Stromal cell of bone marrow (primary cell): ENCODE measurements at regions not wholly inside any gene's neighbourhood (a gene's known extent, or its start where the extent isn't known, plus 50 kb on each side); places are given as distances from the start of the nearest gene placed in this dataset.
"Not testable (repeated sequence)": the region's sequence is repeated elsewhere in the genome, so short reads cannot be mapped to it uniquely, and the experiment has no call there.

Experiments
- DNase-seq: peaks from one replicate; pipeline ENCODE4 v3.0.0-alpha.2; 2012; ENCODE audit warnings: low read depth

DNA sequence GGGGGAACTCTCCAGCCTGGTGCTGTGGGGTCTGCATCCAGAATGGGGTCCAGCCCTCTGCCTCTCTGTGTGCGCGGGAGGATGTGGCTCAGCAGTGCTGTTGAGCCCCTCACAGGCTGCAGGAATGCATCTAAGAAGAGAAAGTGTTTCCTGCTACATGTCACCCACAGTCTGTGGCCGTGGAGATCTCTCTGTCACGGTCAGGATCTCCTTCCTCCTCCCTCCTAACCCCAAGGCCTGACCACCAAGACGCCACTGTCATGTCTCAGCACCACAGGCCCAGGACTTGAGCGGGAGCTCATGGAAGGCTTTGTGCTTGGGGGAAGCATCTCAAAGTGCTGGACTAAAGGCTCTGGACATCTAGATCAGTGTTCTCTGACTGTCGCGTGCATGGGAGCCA is 90.1 kb downstream of the SREK1 start:
- DNase-seq, result no peak

DNA sequence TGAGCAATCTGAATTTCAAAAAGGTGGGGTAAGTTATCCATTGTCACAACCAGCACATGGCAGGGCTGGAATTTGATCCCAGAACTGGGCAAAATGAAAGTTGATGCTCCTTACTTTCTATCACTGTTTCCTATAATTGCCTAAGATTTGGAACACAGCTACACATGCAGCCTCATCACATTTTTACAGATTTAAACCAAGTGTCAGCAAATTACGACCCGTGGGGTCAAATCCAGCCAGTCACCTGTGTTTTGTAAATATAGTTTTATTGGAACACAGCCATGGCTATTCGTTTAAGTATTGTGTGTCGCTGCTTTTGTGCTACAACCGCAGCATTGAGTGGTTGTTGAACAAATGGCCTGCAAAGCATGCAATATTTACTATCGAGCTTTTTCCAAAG is 94.3 kb downstream of the SREK1 start:
- no peak for DNase-seq

DNA sequence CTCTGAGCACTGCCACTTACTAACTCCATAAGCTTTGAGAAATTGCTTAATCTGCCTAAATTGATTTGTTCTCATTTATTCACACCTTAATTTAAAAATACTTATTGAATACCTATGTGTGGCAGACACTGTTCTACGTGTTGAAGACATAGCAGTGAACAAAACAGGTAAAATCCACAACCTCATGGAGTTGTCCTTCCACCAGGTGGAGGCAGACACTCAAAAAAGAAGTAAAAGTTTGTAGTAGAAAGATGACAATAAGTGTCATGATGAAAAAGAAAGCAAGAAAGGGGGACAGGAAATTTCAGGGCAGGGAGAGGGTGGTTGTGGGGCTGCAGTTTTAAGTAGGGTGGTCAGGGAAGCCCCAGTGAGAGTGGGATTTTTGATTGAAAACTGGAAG is 94.9 kb downstream of the SREK1 start:
- DNase-seq, result no peak

DNA sequence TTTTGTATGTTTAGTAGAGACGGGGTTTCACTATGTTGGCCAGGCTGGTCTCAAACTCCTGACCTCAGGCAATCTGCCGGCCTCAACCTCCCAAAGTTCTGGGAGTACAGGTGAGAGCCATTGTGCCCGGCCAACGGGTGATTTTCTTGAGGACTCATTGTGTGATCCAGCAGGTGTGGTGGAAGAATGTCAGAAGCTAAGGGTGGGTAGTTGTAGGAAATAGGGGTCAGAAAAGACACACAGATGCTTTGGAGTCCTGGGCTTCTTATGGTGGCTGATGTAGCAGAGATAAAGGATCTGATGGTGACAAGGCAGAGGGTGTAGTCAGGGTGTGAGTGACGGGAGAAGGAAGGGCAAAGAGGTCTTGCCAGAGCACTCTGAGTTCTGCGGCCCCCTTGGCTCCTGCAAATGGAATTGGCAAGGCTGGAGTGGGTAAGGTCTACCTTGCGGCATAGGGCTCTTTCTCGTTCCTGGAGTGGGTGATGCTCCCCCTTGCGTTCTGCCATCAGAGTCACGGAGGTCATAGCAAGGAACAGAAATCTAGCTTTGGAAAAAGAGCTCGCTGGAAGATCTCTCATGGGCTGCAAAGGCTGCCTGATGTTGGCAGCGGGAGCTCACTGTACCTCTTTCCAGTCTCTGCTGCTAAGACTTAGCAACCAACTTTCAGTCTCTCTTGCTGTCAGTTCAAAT is 97.2 kb downstream of the SREK1 start:
- DNase-seq, result no peak

DNA sequence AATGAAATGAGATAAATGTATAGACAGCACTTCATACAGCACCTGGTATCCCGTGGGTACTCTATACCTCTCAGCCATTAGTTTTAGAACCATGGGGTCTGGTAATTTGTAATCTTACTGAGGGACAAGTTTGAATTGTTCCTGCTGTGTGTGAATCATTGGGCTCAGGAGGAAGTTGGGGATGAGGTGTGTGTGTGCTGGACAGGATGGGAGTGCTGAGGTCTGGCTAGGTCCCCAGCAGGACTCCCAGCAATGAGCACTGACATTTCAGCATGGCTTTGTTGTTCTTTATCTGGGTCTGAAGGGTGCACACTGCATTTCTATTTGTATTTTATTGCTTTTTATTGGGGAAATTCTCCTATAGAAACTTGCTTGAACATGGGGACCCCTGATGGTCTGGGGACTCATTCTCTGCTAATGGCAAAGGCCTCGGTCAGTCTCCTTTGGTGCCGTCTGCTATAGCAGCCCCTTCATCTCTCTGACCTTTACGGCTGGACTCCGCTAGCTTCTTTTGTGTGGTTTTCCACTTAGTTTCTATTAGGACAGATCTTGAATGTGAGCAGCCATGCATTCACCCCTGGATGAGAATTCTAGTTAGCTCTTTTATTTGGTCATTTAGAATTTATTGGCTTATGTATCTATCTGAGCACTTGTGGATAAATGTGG is 98.1 kb downstream of the SREK1 start:
- DNase-seq, result no peak

DNA sequence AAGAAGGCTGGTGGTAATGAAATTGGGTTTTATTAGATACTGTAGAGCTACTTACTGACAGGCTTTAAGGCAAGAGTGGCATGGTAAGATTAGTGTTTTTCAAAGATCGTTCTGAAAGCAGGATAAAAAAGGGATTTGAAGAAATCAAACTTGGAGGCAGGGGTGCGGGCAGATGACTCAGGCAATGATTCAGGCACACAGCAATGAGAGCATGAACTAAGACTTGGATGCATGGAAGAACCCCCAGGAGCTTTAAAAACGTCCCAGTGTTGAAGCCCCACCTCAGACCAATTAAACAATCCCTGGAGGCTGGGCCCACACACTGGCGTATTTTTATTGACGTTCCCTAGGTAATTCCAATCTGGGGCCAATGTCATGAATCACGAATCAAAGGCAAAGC is 102.5 kb downstream of the SREK1 start:
- DNase-seq, result peak; percentile 28

DNA sequence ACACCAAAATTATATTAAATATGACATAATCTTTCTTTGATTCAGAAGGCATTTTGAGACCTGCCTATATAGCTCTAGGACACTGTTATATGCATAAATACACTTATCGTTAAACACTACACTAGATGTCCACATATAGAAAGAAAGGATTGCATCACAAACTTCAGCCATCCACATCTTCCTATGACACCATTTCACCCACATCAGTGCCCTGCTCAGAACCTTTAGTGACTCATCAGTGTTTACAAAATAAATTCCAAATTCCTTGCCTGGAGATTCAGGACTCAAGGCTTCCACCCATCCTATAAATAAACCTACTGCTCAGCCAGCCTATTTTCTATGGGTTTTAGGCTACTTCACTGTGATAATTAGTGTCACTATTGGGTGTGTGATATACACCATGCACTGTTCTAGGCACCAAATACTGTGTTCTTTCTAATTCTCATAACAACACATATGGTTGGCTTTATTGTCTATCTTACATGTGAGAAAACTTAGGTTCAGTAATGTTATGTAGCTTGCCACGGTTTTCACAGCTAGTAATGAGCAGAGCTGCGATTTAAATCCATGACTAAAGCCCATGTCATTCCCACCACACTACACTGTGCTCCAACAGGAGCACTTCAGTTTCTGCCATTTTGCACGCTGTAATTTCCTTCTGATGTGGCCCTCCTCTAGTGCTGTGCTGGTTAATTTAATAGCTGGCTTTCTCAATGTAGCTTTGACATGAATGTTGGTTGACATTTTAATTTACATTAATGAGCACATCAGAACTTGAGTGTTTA is 103.3 kb downstream of the SREK1 start:
- peak; percentile 26 for DNase-seq

DNA sequence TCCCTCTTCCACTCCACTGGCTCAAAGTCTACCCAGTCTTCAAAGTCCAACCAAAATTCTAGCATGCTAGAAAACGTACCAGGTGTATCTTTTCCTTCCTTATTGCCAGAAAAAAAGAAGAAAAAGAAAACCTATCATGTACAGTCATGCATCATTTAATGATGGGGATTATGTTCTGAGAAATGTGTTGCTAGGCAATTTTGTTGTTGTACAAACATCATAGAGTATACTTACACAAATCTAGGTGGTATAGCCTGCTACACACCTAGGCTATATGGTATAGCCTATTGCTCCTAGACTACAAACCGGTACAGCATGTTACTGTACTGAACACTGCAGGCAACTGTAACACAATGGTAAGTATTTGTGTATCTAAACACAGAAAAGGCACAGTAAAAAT is 104.8 kb downstream of the SREK1 start:
- no peak for DNase-seq

DNA sequence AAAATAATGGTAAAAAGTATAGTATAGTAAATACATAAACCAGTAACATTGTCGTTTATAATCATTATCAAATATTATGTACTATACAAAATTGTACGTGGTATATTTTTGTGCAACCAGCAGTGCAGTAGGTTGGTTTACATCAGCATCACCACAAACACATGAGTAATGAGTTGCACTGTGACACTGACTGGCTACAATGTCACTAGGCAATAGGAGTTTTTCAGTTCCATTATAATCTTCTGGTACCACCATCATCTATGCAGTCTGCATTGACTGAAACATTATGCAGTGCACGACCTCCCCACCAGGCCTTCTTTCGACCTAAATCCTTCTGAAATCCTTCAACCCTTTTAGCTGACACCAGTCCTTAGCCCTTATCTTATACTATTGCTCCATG is 105.8 kb downstream of the SREK1 start:
- DNase-seq, result no peak

DNA sequence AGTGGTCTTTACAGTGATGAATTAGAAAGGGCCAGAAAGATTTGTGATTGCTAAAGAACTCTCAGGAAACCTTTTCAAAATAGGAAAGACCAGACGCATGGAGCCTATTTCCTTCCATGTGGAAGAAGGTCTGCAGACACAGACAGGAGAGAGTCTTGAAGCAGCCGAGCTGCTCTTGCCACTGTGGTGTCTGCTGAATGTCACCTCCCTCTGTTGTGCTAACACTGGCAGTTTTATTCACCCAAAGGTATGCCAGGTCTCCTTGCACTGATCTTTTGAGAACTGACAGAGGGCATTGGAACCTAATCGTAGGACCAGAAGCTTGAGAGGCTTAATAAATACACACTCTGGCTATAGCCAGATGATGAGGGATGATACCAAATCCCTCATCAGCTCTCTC is 108.7 kb downstream of the SREK1 start:
- DNase-seq, result no peak

DNA sequence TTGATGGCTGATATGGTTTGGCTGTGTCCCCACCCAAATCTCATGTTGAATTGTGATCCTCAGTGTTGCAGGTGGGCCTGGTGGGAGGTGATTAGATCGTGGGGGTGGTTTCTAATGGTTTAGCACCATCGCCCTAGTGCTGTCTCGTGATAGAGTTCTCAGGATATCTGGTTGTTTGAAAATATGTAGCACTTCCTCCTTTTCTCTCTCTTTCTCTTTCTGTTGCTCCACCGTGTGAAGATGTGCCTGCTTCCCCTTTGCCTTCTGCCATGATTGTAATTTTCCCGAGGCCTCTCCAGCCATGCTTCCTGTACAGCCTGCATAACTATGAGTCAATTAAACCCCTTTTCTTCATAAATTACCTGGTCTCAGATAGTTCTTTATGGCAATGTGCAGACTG is 111.6 kb downstream of the SREK1 start:
- no peak for DNase-seq

DNA sequence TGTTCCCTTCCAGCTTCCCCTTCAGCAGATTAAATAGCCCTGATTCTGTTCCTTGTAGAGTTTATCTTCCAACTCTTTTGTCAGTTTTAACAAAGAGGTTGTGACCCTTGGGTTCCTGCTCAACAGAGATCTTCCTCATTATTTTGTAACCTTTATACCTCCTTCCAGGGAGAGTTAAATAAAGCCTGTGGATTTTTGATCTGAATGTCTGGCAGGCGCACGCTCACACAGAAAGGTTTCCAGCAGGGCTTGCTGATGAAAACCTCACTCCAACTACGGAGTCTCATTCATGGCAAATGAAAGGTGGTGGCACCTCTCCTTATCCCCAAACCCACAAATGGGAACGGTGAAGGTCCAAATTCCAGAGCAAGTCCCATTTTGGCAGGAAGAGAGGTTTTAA is 129.0 kb downstream of the SREK1 start:
- DNase-seq, result no peak

DNA sequence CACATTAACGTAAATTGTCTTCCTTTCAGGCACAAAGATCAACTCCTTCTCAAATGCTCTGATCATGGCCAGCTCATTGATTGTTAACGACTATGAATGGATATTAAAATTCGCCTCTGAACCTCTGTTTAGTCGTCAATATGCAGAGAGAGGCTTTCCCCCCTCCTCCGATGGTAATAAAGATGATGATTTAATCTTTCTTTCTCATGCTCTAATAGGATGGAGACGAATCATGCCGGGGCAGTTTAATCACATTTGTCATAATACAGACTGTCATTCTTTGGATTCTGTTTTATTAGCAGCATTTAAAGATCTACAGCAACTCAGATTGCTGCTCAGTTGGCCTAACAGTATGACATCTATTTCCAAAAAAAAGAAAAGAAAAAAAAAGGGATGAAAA is 132.9 kb downstream of the SREK1 start:
- no peak for DNase-seq

DNA sequence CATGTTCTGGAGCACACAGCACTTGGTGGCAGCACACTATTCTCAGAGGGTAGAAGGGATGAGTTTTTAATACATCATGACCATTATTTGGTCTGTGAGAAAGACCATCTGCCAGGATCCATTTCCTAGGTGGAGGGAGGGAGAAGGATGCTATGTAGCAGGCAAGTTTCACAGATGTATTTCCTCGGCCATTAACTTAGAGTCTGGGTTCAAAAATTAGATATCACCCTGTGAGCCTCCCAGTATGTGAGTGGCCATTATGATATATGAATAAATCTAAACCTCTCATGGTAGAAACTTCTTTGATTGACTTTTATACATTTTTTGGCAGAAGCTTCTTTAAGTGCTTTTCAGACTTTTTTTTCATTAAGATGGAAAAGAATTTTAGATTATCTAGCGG is 133.9 kb downstream of the SREK1 start:
- DNase-seq, result no peak

DNA sequence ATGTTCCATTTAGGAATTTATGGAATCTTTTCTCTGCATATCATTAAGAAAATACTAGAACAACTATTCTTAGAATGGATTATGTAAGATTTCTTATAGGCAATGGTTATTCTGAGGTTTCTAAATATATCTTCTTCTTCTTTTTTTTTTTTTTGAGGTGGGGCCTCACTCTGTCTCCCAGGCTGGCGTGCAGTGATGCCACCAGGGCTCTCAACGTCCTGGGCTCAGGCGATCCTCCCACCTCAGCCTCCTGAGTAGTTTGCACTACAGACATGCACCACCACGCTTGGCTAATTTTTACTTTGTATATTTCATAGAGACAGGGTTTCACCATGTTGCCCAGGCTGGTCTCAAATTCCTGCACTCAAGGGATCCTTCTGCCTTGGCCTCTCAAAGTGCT is 137.2 kb downstream of the SREK1 start:
- DNase-seq, result no peak

DNA sequence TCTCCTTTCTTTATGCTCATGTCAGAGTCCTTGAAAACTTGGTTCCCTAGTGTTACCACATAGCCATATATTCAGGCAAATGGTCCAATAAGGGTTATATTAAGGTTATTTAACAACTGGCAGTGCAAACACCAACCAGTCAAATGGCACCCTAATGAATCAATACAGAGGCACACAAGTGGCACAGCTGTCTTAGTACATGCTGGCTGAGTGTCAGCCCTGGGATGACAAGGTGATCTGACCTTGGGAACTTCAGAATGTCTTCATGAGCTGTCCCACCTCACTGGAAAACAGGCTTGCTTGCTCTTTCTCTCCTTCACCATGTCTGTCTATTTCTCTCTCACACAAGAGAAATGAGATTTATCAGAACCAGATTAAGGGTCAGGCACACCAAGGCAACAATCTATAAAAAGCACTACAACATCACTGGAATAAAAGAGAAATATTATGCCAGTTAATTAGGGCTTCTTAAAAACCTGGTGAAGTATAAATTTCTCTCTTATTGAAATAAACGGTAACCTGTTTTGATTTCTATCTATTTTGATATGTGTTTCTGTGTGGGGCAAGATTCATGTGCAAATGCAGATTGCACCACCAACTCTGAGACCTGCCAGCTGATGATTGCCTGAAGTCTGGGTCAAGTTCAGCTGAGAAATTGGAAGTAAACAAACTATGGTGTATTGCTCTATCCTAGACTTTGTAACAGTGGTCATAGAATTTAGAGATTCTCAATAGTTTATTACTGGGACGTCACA is 140.7 kb downstream of the SREK1 start:
- DNase-seq, result no peak

DNA sequence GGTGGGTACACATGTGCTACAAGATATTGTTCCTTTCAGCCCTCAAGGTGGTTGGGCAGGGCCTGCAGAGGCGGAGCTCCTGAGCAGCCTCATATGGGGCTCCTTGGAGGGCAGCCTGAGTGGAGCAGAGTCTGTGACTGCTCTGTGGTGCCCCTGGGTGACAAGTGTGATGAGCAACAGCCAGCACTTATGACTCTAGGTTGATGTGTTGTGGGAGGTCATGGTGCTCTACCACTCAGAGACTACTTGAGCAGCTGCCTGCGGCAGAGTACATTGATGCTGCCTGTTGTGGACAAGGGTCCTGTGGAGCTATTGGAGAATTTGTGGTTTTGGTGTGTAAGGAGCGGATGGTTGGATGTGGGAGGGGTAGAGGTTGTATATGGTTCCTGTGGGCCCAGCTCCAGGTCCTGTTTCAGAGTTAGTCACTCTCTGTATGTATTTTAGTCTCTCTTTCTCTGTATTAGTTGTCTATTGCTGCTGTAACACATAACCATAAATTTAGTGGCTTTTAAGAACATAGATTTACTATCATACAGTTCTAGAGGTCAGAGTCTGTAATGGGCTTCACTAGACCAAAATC is 141.3 kb downstream of the SREK1 start:
- no peak for DNase-seq

DNA sequence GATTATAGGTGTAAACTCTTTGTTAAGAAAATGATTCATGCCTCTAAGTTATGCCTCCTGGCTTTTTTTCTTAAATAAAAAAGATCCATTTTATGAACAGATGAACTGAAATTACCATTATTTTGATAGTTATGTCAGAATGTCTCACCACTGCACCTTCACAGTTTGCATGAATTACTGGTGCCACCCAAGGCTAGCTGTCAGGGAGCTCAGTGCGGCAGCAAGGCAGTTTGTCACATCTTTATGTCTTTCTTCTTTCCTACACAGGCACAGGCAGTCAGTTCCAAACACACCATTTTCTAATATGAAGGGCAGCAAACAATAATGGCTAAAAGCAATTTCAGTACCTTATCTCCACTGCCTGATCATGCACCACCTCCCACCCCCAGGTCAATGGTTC is 147.7 kb downstream of the SREK1 start:
- no peak for DNase-seq

DNA sequence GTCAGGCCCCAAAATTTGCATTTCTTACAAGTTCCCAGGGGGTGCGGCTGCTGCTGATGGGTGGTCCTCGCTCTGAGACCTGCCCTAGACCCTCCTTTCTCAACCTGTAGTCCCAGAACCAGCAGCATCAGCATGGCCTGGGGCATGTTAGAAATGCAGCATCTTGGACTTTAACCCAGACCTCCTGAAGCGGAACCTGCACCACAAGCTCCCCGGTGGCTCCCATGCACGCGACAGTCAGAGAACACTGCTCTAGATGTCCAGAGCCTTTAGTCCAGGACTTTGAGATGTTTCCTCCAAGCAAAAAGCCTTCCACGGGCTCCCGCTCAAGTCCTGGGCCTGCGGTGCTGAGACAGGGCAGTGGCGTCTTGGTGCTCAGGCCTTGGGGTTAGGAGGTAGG is 149.8 kb downstream of the SREK1 start:
- not testable (repeated sequence) for DNase-seq

DNA sequence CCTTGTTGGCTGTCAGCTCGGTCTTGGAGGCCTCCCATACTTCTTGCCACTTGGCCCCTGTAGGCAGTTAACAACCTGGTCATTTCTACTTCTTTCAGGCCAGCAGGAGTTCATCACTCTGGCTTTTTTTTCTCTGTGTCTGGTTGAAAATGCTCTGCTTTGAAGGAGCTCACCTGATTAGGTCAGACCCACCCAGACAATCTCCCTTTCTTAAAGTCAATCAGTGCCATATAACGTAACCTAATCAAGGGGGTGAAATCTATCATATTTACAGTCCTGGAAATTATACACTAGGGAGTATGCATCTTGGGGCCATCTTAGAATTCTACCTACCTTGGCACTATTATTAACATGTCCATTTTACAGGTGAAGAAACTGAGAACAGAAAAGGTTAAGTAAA is 155.4 kb downstream of the SREK1 start:
- DNase-seq, result no peak

DNA sequence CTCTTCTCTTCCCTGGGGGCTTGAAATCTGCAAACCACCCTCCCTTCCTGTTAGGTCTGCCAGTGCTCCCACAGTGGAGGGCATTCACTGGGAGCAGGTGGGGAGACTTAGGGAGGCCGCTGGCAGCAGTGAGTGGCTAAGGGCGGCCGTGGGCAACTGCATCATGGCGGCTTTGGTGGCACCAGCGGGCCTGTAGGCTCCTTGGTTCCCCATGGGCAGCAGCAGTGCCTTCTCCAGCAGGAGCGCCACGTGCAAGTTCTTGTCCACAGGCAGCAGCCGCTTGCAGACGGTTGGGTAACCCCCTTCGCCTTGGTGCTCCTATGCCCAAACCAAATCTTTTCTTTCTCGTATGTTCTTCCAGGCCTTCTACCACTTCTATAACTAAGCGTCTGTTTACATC is 158.2 kb downstream of the SREK1 start:
- DNase-seq, result no peak

DNA sequence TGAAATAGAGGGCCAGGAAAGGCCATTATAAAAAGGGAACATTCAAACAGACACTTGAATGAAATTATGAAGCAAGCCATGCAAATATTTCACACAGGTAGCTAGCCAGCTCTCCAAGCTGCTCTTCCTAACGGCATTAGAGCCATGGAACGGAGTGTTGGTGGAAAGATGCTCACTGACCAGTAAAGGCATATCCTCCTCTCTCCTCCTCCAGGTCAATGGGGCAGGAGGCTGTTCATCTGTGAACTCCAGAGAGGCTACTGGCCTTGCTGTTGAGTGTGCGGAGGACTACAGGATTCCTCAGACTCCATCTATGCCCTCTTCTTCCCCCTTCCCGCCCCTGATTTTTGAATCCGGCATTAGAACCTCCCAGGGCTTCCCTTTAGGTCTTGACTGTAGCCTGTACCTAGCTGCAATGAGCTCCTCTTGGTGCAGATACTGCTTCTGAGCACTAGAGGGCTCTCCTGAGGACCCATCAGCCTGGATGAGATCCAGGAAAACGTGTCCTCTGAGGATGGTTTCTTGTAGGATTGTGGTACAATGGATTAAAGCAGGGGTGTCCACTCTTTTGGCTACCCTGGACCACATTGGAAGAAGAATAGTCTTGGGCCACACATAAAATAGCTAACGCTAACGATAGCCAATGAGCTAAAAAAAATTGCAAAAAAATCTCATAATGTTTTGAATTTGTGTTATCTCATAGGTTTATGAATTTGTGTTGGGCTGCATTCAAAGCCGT is 162.2 kb downstream of the SREK1 start:
- DNase-seq, result peak; percentile 48
